A673 (cell line): ENCODE measurements at regions not wholly inside any gene's neighbourhood (a gene's known extent, or its start where the extent isn't known, plus 50 kb on each side); places are given as distances from the start of the nearest gene placed in this dataset.
"Not testable (repeated sequence)": the region's sequence is repeated elsewhere in the genome, so short reads cannot be mapped to it uniquely, and the experiment has no call there.

Experiments
- BruUV-seq: library from RNA; stranded (reverse); fragments of 400-500 nt; replicated peaks from 2 replicates; lab custom pipeline; 2021; lab: Mats Ljungman, UMichigan
- CTCF ChIA-PET: fragments of 300-600 bp; sonication (Branson Sonifier 250); formaldehyde crosslinking; loops from one replicate; lab custom pipeline; 2022; ENCODE audit warnings: antibody characterized with exemption; lab: Charles Lee
- POLR2A ChIA-PET: fragments of 300-600 bp; sonication (Branson Sonifier 250); formaldehyde crosslinking; loops from one replicate; lab custom pipeline; 2022; ENCODE audit warnings: antibody characterized with exemption; ENCODE audit not compliant: low non-redundant PET; lab: Charles Lee
- DNase-seq: peaks from one replicate; pipeline ENCODE4 v3.0.0-alpha.2; 2015; ENCODE audit warnings: low spot score
- H3K27ac ChIP-seq: fragments of 200-600 bp; sonication (generic); 2 replicates; pipeline ENCODE4 v1.5.1; 2016; ENCODE audit warnings: mixed run types, low read depth, mild to moderate bottlenecking, mixed read lengths, antibody characterized with exemption, low read length; ENCODE audit not compliant: poor library complexity, severe bottlenecking
- H3K27me3 ChIP-seq: fragments of 200-600 bp; sonication (generic); replicated peaks from 2 replicates; pipeline ENCODE4 v1.6.1; 2017; ENCODE audit warnings: mixed run types, low read depth, mild to moderate bottlenecking, mixed read lengths, antibody characterized with exemption, low read length; ENCODE audit not compliant: insufficient read depth, poor library complexity
- H3K36me3 ChIP-seq: fragments of 200-600 bp; sonication (generic); 2 replicates; pipeline ENCODE4 v1.6.1; 2016; ENCODE audit warnings: mixed run types, mild to moderate bottlenecking, mixed read lengths, antibody characterized with exemption, low read length; ENCODE audit not compliant: insufficient read depth, poor library complexity, severe bottlenecking
- H3K4me1 ChIP-seq: fragments of 200-600 bp; sonication (generic); 2 replicates; pipeline ENCODE4 v1.6.1; 2017; ENCODE audit warnings: mixed run types, mild to moderate bottlenecking, mixed read lengths, antibody characterized with exemption, low read length; ENCODE audit not compliant: insufficient read depth, poor library complexity, severe bottlenecking
- H3K4me3 ChIP-seq: fragments of 200-600 bp; sonication (generic); 2 replicates; pipeline ENCODE4 v1.5.1; 2016; ENCODE audit warnings: low read depth, mixed run types, mild to moderate bottlenecking, mixed read lengths, low read length; ENCODE audit not compliant: poor library complexity, severe bottlenecking
- H3K9me3 ChIP-seq: fragments of 200-600 bp; sonication (generic); 2 replicates; pipeline ENCODE4 v1.6.1; 2016; ENCODE audit warnings: mixed run types, low read depth, mild to moderate bottlenecking, mixed read lengths, antibody characterized with exemption, low read length; ENCODE audit not compliant: poor library complexity, severe bottlenecking
- EZH2 ChIP-seq: fragments of 200-600 bp; sonication (generic); IDR thresholded peaks from 2 replicates; pipeline ENCODE4 v1.6.1; 2017; ENCODE audit warnings: borderline replicate concordance, low read depth, mild to moderate bottlenecking, mixed read lengths, antibody characterized with exemption, low read length; ENCODE audit not compliant: poor library complexity, severe bottlenecking
- intact Hi-C: fragments of 100-400 bp; cut with micrococcal nuclease; formaldehyde crosslinking; loops from one replicate; pipeline ENCODE4 v1.10.0; 2022; ENCODE audit not compliant: unreplicated experiment
- TF ChIP-seq, protein P1 (sequence below): fragments of 300-800, 200-600 bp; sonication (generic); conservative IDR thresholded peaks from 2 replicates; pipeline ENCODE4 v1.5.1; 2017; ENCODE audit warnings: low read depth, mild to moderate bottlenecking, antibody characterized with exemption, low read length, moderate library complexity, mixed read lengths

DNA sequence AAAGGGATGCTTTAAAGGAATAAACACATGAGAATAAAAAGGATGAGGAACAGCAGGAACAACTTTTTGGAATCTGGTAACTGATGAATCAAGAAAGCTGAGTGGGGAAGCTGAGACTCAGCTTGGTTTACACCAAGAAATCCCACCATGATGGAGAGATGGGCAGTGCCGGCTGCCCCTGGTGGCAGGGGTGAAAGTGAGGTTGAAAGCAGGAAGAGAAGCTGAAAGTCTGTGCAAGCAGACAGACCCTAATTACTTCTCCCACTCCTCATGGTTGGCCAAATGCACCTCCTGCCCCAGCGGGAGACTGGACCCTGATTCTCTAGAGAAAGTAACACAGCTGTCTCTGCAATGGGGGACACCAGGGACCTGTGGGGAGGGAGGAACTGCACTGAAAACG is 57.6 kb upstream of the NANOS1 start:
- BruUV-seq = no TSS peak
- DNase-seq = no peak
- peaks cover 10% of the 10 kb centered on the region for H3K27me3 ChIP-seq
- CTCF ChIA-PET = interaction anchor here (0.6 kb wide), 1 partner anchor 209 kb away, joined by 3 read pairs; no protein-coding TSS in a partner anchor
- intact Hi-C loops = no loop called here
- H3K9me3 ChIP-seq = peaks cover 7% of the 10 kb centered on the region
- no peaks in the 10 kb centered on the region for H3K36me3 ChIP-seq
- no peak for TF ChIP-seq EZH2
- no peak overlapping the region for H3K27ac ChIP-seq
- POLR2A ChIA-PET = no interaction called here
- no peaks in the 10 kb centered on the region for H3K4me1 ChIP-seq
- no peak overlapping the region for H3K4me3 ChIP-seq

DNA sequence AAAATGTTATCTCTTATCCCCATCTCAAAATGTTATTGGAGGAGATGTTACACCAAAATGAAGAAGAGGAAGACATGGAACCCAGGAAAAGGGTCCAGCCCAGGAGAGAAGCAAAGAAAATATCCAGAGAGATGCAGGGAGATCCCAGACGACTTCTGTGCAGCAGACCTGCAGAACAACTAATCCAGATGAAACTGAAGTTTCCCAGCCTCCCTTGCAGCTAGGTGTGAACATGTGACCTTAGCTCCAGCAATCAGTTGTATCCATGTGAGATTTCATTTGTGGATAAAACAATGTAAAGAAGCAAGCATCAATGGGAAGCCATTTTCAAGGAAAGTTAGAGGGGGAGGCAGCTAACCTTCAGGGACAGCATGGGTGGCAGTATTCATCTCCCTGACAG is 55.8 kb upstream of the NANOS1 start:
- no peaks in the 10 kb centered on the region for H3K4me1 ChIP-seq
- no peak for TF ChIP-seq EZH2
- TF ChIP-seq, protein P1, sequence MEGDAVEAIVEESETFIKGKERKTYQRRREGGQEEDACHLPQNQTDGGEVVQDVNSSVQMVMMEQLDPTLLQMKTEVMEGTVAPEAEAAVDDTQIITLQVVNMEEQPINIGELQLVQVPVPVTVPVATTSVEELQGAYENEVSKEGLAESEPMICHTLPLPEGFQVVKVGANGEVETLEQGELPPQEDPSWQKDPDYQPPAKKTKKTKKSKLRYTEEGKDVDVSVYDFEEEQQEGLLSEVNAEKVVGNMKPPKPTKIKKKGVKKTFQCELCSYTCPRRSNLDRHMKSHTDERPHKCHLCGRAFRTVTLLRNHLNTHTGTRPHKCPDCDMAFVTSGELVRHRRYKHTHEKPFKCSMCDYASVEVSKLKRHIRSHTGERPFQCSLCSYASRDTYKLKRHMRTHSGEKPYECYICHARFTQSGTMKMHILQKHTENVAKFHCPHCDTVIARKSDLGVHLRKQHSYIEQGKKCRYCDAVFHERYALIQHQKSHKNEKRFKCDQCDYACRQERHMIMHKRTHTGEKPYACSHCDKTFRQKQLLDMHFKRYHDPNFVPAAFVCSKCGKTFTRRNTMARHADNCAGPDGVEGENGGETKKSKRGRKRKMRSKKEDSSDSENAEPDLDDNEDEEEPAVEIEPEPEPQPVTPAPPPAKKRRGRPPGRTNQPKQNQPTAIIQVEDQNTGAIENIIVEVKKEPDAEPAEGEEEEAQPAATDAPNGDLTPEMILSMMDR = no peak
- no peaks in the 10 kb centered on the region for H3K36me3 ChIP-seq
- peaks cover 7% of the 10 kb centered on the region for H3K27me3 ChIP-seq
- DNase-seq = no peak
- peaks cover 7% of the 10 kb centered on the region for H3K9me3 ChIP-seq
- ChIA-PET POLR2A (no interaction called here), CTCF (no interaction called here)
- BruUV-seq = no TSS peak
- H3K27ac ChIP-seq = no peak overlapping the region
- no peak overlapping the region for H3K4me3 ChIP-seq
- intact Hi-C loops = no loop called here

GRCh38 chr10:118974951-118975350 is 54.6 kb upstream of the NANOS1 start:
- H3K4me1 ChIP-seq = no peaks in the 10 kb centered on the region
- peaks cover 7% of the 10 kb centered on the region for H3K27me3 ChIP-seq
- no TSS peak for BruUV-seq
- no peak for DNase-seq
- ChIA-PET POLR2A (no interaction called here), CTCF (no interaction called here)
- no peak for TF ChIP-seq EZH2
- TF ChIP-seq, protein P1 = no peak
- peaks cover 7% of the 10 kb centered on the region for H3K9me3 ChIP-seq
- intact Hi-C loops = no loop called here
- no peaks in the 10 kb centered on the region for H3K36me3 ChIP-seq
- H3K27ac ChIP-seq = no peak overlapping the region
- H3K4me3 ChIP-seq = no peak overlapping the region

DNA sequence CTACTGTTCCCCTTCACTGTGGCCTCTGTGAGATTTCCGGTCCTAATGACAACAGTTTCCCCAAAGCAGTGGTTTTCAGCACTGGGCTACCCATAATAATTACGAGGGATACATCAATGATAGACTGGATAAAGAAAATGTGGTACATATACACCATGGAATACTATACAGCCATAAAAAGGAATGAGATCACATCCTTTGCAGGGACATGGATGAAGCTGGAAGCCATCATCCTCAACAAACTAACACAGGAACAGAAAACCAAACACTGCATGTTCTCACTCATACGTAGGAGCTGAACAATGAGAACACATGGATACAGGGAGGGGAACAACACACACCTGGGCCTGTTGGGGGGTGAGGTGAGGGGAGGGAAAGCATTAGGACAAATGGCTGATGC is 53.3 kb upstream of the NANOS1 start:
- DNase-seq, H3K4me1 ChIP-seq, POLR2A ChIA-PET, H3K27ac ChIP-seq, H3K36me3 ChIP-seq, H3K4me3 ChIP-seq, H3K9me3 ChIP-seq, CTCF ChIA-PET, H3K27me3 ChIP-seq, BruUV-seq, intact Hi-C loops: not testable (repeated sequence)
